ENCODE measurements at regions not wholly inside any gene's neighbourhood (a gene's known extent, or its start where the extent isn't known, plus 50 kb on each side); places are given as distances from the start of the nearest gene placed in this dataset.

- DNase-seq (ENCODE audit: low read depth in 1 of 2, low spot score in 1 of 2) (no peak), ATAC-seq (no peak), FAIRE-seq (no peak)
- Histone ChIP-seq H3K9me3 (no peaks in the 10 kb centered on the region), H3K27ac (no peak overlapping the region), H3K4me1 (no peaks in the 10 kb centered on the region), H3K4me3 (no peak overlapping the region), H3K4me2 (no peak overlapping the region)
- TF ChIP-seq CBX8 (IDR thresholded peaks at IDR 0.05) (no peak), HMGXB4 (CRISPR knock-in tag; IDR thresholded peaks at IDR 0.05; ENCODE audit: borderline replicate concordance) (no peak), FOXS1 (CRISPR knock-in tag; IDR thresholded peaks at IDR 0.05) (no peak)
- POLR2A ChIA-PET: no interaction called here
- CTCF ChIA-PET: no interaction called here
- 80% methylated on average over 1 of the region's 1 CpG for WGBS (ENCODE audit: missing lambda C conversion rate)
Observed at GRCh38 chr7:82617156-82617555, 173.6 kb upstream of the CACNA2D1 start.

- TF ChIP-seq RARB (CRISPR knock-in tag; IDR thresholded peaks at IDR 0.05): no peak
- TF ChIP-seq GATA3 (IDR thresholded peaks at IDR 0.05; ENCODE audit: borderline replicate concordance): no peak
- TF ChIP-seq RCOR1 (IDR thresholded peaks at IDR 0.05; ENCODE audit: low read depth, low read length): no peak
- TF ChIP-seq HMGXB4 (CRISPR knock-in tag; IDR thresholded peaks at IDR 0.05; ENCODE audit: borderline replicate concordance): no peak
- TF ChIP-seq JUNB (IDR thresholded peaks at IDR 0.05): no peak
- TF ChIP-seq EHF (CRISPR knock-in tag; IDR thresholded peaks at IDR 0.05): no peak
- no peak for TF ChIP-seq ELK1 (IDR thresholded peaks at IDR 0.05; ENCODE audit: low read depth, low read length)
- TF ChIP-seq RAD21 (conservative IDR thresholded peaks at IDR 0.05 in 1 of 2, IDR thresholded peaks at IDR 0.05 in 1 of 2): no peak
- TF ChIP-seq CBX8 (IDR thresholded peaks at IDR 0.05): no peak
- no peak for TF ChIP-seq BHLHE40 (IDR thresholded peaks at IDR 0.05; ENCODE audit: low read depth, low read length)
- TF ChIP-seq EHMT2 (IDR thresholded peaks at IDR 0.05; ENCODE audit: low read depth): no peak
- TF ChIP-seq KDM5A (IDR thresholded peaks at IDR 0.05): no peak
- TF ChIP-seq POLR2AphosphoS2 (conservative IDR thresholded peaks at IDR 0.05; ENCODE audit: low read length): no peak
- TF ChIP-seq HOXA7 (CRISPR knock-in tag; IDR thresholded peaks at IDR 0.05): no peak
- no peak for TF ChIP-seq FOSL2 (IDR thresholded peaks at IDR 0.05)
- no peak for TF ChIP-seq FOSL2 (CRISPR knock-in tag; IDR thresholded peaks at IDR 0.05)
Observed at GRCh38 chr7:82616059-82616728, 172.6 kb upstream of the CACNA2D1 start.

GRCh38 chr7:82615527-82615926 is 171.9 kb upstream of the CACNA2D1 start:
- FAIRE-seq: no peak
- Histone ChIP-seq H3K27ac (no peak overlapping the region), H3K4me3 (no peak overlapping the region), H3K9me3 (no peaks in the 10 kb centered on the region), H3K4me2 (no peak overlapping the region), H3K4me1 (no peaks in the 10 kb centered on the region)
- CTCF ChIA-PET: no interaction called here
- POLR2A ChIA-PET: no interaction called here
- no peak for DNase-seq (ENCODE audit: low read depth in 1 of 2, low spot score in 1 of 2)
- no peak for TF ChIP-seq SREBF2 (IDR thresholded peaks at IDR 0.05)
- TF ChIP-seq POLR2A (IDR thresholded peaks at IDR 0.05; ENCODE audit: low read length): no peak
- no peak for TF ChIP-seq BCL3 (IDR thresholded peaks at IDR 0.05)
- no peak for TF ChIP-seq SMC3 (IDR thresholded peaks at IDR 0.05)
- TF ChIP-seq ATOH8 (CRISPR knock-in tag; IDR thresholded peaks at IDR 0.05; ENCODE audit: low read depth): no peak
- TF ChIP-seq JUN (IDR thresholded peaks at IDR 0.05): no peak
- no peak for TF ChIP-seq TFCP2L1 (CRISPR knock-in tag; IDR thresholded peaks at IDR 0.05)
- no peak for TF ChIP-seq JUNB (IDR thresholded peaks at IDR 0.05)
- no peak for TF ChIP-seq NFE2L2 (conservative IDR thresholded peaks at IDR 0.05; ENCODE audit: low read length)
- no peak for ATAC-seq
- 78% methylated on average over 3 of the region's 3 CpGs for WGBS (ENCODE audit: missing lambda C conversion rate)

More at GRCh38 chr7:82616059-82616728, 172.6 kb upstream of the CACNA2D1 start:
- H3K9me3 ChIP-seq: no peaks in the 10 kb centered on the region
- CTCF ChIA-PET: interaction anchor here (0.5 to 1.0 kb wide), 3 partner anchors 113 to 1116 kb away, joined by 3 to 4 read pairs (median 4); no protein-coding TSS in a partner anchor
- POLR2A ChIA-PET: no interaction called here
- no peak for DNase-seq (ENCODE audit: low read depth in 1 of 2, low spot score in 1 of 2)
- H3K27ac ChIP-seq: no peak overlapping the region
- FAIRE-seq: no peak
- WGBS (ENCODE audit: missing lambda C conversion rate): 71% methylated on average over 2 of the region's 2 CpGs
- no peak for ATAC-seq
- H3K4me3 ChIP-seq: no peak overlapping the region
- no peak overlapping the region for H3K4me2 ChIP-seq
- no peaks in the 10 kb centered on the region for H3K4me1 ChIP-seq

Data from A549 (cell line).